Stimulated activated CD4-positive, alpha-beta T cell treated with anti-CD3 and anti-CD28 coated beads, Interleukin-4, amount 100 ng/mL, for 48 hours (primary cell): ENCODE measurements at regions not wholly inside any gene's neighbourhood (a gene's known extent, or its start where the extent isn't known, plus 50 kb on each side); places are given as distances from the start of the nearest gene placed in this dataset.

ENCODE experiments used
- DNase-seq, 2 donors: peaks; one replicate each; pipeline ENCODE4 v3.0.0-alpha.2; 2020; ENCODE audit warnings: low read depth in 2 of 2

DNA sequence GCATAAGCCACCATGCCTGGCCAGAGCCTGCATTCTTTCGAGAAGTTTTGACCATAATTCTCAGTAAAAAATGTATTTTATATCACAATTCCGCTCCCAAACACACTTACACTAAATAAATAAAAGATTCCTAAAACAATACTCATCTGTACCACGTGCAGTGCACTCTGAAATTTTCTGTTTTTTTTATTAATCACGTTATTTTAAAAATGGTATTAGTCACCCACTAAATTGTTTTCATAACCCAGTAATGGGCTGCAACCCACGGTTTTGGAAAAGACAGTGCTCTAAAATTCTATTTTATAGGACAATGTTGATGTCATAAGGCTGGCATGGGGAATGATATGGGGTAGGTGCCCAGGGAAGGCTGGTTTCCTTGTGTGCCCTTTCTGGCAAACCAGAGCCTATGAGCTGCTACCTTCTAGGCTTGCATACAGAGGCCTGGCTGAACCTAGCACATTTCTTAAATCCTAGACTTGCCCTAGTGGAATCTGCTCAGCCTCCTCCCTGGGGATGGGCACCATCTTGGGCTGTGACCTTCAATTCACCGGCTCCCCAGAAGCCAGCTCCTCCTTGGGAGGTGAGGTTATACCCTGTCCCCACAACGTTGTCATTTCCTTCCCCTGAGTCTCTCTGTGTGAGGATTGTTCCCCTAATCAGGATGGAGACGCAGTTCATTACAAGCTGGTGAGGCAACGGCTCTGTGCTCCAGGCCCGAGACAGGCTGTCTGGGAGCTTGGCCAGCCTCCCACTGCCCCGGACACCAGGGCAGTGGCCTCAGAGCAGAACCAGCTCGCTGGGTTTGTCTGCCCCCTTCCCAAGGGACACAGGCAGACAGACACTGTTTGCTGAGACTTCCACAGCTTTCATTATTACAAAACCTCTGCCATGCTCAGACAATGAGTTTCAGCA, 116.5 kb upstream of the NAV2 start:
- no peak for DNase-seq

DNA sequence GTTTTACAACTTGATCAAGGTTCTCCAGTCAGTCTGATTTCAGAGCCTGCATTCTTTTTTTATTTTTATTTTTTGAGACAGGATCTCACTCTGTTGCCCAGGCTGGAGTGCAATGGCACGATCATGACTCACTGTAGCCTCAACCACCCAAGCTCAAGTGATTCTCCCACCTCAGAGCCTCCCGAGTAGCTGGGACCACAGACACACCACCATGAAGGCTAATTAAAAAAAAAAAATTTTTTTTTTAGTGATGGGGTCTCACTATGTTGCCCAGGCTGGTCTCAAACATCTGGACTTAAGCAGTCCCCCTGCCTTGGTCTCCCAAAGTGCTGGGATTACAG, 117.2 kb upstream of the NAV2 start:
- no peak for DNase-seq

DNA sequence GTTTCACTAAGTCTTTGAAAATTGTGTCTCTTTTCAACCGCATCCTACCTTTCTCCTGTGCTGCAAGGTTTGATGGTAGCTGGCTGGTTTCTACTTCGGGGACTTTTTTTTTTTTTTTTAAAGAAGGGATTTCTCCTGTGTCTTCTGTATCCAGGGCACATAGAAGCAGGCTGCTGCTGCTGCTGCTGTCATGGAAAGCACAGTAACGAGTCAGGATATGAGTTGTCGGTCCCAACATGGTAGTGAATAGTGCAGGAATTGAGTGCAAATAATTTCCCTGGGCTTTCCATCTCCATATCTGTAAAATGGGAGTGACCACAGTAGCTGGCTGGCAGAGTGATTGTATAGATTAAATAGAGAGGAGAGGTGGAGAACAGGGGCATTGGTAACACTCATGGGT, 118.3 kb upstream of the NAV2 start:
- DNase-seq: no peak

DNA sequence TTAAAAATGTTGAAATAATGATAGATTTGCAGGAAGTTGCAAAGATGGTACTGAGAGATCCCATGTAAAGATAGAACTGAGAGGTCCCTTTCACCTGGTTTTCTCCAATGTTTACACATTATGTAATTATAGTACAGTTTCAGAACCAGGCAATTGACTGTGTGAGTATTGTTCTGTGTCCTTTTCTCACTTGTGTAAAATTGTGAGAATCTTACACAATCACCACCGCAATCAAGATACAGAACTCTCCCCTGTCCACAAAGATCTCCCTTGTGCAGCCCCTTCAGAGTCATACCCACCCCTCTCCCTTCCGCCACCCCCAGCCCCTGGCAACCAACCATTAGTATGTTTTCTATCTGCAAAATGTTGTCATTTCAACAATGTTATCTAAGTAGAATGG, 119.8 kb upstream of the NAV2 start:
- DNase-seq: no peak

DNA sequence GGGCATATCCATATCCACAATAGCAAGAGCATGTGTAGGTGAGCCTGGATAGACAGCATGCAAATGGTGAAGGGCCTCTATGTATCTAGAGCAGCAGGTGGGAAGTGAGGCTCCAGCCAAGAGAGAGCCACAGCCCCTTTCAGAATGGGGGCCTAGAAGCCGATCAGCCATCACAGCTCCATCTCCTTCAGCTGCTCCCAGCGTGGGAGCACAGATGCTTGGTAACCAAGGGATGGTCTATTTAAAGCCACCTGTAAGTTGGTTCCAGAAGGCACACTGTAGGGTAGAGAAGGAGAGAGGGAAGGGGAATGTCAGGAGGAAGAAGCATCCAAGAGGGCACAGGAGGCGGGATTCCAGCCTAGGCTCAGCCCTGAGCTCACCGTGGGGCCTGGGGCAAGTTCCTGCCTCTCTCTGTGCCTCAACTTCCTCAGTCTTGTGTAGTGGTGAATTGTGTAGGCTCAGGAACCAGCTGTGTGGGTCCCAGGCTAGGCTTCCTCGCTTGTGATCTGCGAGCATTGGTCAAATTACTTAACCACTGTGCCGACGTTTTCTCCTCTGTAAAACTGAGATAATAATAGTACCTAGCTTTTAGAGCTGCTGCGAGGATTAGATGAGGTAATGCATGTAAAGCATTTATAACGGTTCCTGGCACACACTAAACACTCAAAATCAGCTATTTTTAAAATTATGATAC, 122.9 kb upstream of the NAV2 start:
- no peak for DNase-seq

DNA sequence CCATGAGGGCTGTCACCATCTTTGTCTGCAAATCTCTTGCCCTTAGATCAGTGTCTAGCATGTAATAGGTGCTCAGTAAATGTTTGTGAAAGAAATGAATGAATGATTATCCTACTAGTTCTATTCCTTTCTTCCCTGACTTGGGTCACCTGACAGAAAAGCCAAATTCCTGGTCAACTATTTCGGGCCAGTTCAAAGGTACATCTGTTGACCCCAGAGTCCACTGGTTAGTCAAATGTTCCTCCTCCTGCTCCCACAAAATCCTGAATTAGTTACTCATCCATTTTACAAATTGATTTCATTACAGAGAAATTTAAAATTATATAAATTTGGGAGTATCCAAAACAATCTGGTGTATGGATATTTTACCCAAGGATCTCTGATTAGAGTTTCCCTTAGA, 124.7 kb upstream of the NAV2 start:
- no peak for DNase-seq

DNA sequence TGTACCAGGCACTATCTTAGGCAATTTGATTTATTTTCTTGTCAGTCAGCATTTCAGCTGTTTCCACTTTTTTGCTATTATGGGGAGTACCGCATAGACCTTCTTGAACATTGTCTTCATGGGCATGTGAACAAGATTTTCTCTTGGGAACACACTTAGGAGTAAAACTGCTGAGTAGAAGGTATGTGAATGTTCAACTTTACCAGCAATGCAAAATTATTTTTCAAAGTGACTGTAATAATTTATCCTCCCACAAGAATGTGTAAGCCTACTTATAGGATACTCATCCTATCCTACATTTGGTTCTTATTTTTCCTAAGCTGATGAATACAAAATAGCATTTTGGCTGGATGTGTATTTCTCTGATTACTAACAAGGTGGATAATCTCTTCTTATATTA, 132.0 kb upstream of the NAV2 start:
- no peak for DNase-seq

DNA sequence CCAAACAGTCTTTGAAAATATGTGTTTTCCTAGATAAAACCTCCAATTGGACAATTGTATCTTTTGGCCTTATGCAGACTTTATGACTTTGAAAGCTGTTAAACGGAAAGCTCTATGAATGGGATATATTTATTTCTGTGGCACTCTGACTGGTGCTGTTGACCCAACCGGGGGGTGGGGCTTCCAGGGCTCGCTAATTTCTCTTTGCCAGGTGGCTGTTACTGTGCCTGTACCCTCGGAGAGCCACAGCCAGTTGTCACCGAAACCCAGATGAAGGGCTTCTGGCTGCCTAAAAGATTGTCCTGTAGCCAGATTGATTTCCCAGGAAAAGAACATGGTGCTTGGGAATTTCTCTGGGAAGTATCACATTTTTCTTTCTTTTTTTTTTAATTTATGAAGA, 132.7 kb upstream of the NAV2 start:
- DNase-seq: no peak

DNA sequence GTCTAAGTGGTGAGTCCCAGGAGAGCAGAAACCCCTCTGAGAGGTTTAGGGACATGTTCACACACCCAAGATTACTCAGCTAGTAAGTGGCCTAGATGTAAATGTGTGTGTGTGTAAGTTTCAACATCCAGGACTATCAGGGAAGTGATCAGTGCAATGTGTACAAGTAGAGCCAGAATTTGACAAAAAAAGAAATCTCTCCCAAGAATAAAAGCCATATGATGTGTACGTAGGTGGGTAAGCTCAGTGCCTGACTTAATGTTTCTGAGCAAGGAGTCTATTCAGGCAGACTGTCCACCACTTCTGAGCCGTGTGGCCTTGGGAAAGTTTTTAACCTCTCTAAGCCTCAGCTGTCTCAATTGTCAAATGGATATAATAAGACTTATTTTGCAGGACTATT, 133.8 kb upstream of the NAV2 start:
- no peak for DNase-seq

DNA sequence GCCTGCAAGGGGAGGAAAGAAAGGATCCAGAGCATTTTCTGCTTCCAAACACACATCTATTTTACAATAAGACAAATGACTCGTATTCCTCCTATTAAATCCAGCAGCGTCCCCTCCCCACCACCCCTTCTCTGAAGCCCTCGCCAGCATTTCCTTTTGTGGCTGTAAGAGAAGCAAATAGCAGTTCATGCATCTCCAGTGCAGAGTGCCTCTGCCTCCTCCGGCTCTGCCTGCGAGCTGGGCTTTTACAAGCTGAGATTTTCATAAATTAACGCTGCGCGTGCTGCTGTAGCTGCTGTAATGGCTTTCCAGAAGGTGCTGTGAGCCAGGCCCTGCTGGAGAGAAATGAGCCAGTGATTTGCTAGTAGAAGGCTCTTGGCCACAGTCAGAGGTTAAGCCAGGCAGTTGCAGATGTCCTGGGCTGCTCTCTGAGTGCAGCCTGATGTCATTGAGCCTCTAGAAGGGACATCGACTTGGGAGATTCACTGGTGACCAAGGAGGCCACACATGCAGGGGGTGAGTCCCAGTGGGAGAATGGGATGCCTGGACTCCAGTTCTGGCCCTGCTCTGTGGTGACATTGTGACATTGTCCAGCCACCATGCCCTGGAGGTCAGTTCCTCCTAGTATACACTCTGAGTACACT, 134.5 kb upstream of the NAV2 start:
- DNase-seq: no peak

DNA sequence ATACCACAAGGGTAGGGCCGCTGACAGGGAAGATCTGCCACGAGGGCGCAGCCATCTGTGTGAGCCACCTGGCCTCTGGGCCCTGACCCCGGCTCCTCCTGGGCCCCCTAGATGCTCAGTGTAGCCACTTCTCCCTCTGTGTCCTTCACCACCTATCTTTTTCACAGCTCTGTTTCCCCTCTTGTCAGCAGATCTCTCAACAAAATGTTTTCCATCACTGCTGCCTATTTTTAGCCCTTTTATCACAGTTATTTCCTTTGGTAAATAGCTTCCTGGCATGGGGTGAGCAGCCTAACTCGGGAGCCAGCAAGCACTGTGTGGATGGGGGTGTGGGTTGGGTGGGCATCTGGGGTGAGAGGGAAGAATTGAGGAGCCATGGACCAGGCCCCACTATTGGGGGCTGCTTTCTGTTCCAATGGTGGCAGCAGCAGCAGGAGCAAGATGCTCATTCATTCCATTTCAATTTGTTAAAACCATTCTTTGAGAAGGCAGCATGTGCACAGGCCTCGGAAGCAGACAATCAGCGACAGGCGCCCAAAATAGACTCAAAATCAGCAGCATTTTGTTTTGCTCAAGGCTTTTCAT, 135.2 kb upstream of the NAV2 start:
- DNase-seq: no peak

DNA sequence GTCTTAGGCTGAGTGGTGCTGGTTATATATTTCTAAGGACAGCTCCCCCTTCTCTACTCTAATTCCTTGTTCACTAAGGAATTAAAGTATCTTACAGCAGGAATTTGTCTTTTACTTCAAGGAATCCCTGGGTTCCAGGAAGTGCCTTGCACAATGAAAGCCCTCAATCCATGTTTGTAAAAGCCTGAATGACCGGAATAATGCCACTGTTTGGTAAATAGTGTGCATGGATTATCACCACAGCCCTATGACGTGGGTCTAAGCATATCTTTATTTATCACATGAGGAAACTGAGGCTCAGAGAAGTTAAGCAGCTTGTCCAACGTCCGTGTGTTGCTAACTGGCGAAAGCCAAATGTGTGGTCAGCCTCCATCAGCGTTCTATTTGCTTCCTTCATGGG, 135.7 kb upstream of the NAV2 start:
- no peak for DNase-seq

DNA sequence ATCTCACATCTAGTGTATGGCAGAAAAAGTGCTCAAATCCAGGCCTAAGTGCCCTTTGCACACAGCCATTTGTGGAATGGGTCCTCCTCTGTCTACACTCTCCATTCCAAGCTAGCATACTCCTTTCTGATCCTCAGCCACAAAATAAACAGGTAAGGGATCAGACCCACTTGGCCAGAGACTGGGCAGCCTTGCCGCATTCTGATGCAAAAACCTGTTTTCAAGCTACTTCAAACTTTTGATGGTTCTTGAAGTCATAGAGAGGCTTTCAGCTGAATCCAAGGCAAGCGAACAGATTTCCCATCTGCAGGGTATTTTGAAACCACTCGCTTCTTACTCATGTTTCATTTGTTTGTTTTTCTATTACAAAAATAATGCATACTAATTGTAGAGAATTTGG, 136.6 kb upstream of the NAV2 start:
- DNase-seq: no peak

DNA sequence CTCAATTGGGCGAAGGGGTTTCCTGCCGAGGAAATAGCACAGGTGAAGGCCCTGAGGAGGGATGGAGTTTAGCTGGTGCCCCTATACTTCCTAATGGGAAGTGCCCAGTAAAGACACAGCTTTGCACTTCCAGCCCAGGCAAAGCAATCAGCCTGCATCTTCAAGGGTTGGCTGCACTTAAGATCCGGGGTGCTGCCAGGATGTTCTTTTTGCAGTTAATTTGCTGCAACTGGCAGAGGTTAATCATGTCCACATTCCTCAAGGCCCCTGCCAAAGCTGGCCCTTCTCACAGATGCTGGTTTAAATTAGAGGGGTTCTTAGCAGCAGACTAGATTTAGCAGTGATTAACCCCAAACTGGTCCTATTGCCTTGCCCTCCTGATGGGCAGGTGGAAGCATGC, 137.7 kb upstream of the NAV2 start:
- DNase-seq: no peak

DNA sequence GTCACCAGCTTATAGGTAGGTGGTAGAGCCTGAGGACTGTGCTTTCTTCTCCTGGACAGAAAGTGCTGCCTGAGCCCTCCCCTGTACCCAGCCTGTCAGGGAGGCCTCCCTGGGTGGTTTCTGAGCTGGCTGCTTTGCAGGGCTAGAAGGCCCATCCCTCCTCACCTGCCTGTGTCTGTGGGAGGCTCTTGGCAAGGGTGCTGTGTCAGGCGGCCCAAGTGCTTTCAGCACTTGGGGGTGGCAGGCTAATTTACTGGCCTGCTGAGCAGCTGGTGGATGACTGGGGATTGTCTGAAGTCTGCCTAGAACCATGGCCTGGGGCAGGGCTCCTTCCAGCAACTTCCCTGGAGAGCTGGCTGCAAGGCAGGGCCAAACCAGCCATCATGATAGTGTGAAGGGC, 139.0 kb upstream of the NAV2 start:
- no peak for DNase-seq

DNA sequence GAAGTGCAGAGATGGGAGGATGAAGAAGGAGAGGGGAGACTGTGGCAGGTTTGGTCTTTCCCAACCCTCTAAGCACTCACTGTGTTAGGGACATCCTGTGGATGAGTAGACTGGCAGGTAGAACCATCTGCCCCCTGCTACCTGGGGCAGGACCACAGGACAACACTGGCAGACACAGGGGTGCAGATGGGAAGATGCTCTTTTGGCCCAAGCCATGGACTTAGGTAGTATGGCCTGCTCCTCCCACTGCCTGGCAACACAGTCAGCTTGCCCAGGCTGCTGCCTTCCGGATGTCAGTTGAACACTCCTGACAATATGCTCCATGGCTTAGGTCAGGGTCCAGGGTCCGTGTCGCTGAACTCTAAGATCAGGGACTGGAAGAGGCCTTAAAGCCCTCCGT, 140.7 kb upstream of the NAV2 start:
- DNase-seq: no peak

DNA sequence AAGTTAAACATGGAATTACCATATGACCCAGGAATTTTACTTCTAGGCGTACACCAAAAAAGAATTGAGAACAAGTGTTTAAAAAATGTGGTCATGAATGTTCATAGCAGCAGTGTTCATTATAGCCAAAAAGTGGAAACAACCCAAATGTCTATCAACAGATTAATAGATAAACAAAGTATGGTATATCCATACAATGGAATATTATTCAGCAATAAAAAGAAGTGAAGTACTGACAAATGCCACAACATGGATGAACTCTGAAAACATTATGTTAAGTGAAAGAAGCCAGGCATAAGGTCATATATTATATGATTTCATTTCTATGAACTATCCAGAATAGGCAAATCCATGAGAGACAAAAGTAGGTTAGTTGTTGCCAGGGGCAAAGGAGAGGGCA, 141.7 kb upstream of the NAV2 start:
- no peak for DNase-seq

DNA sequence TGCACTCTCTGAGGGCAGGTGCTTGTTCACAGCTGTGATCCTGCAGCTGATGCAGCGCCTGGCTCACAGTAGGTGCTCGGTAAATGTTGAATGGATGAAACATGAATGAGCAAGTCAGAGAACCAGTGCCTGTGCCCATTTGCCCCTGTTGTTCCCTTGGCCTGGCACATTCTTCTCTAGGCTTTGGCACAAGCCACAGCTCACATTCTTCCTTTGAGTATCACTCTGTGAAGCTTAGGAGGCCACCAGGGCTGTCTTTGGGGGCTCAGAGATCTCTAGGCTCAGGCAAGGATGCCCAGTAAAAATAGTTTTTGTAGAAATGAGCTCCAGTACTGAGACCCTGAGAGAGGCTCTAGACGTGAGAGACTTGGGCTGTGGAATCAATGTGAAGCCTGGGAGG, 144.6 kb upstream of the NAV2 start:
- DNase-seq: no peak

DNA sequence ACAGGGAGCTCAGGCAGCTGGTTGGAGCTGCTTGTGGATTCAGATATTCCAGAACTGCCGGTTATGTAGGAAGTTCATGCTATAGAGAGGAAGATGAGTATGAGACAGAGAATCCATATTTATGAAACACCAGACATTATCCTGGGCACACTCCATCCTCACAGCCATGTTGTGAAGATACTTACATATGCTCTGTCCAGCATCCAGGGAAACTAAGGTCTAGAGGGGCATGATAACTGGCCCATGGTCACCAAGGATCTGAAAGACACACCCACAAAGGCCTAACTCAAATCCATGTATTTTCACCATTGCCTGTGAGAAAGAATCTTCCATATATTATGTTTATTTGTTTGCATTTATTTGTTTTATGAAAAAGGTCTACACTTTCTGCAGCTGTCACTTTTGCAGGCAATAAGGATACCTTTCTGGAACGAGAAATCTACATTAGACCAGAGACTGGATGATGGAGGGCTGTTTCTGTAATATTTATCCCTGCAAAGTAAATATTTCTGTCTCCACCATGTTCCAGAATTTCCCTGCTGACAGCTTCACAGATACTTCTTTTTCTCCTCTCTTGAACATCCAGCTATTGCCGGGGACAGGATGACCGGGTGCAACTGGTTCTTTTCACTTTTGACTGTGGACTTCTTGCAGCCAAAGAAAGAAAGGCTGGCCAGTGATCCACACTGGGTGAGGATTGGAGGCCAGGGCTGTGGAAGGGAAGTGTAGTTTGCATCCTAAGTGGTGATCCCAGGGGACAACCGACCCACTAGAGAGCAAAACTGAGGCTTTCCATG, 145.9 kb upstream of the NAV2 start:
- no peak for DNase-seq

DNA sequence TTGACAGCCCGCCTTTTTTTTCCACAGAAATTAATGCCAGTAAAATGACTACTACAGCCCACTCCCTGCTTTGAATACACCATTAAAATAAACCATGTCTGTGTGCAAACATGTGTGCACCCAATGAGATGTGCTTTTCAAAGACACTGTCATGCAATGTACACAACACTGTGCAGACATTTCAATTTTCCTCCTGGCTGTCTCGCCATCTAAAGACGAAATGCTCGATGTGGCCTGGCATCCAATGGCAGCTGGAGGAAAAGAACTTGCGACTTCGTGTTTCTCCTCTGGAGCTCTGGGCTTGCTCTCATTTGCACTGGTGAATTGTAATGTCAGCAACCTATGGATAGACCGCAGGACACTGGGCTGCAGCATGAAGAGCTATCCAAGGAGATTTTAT, 147.0 kb upstream of the NAV2 start:
- no peak for DNase-seq

DNA sequence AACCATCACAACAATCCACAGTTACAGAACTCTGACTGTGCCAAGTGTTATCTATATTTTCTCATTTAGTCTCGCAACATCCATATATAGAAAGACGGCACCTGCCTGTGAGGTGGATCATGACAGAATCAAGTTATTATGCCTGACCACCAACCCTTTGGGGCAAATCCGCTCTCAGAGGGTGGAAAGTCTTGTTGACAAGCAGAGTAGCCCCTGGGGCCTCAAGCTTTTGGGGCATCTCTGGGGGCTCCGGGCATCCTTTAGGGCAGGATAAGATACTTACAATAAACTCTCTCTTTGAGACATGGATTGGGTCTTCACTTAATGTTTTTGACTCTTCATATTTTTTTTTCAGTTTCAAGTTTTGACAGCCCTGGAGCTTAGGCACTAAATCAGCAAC, 150.5 kb upstream of the NAV2 start:
- no peak for DNase-seq

DNA sequence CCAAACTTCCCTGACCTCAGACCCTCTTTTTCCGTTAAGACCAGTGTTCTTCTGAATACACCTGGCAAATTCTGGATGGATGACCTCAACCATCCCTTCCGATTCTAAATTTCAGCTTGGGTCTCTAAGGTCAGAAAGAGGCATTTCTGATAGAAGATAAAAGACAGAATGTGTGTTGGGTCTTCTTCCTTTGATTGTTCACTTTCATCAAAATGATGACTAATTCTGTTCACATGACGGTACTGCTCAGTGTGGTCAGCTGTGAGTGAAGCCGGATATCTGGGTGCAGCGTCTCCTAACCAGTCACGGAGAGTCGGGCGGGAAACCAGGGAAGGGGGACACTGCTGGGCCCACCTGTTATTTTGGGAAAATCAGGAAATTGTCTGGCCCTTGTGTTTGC, 151.6 kb upstream of the NAV2 start:
- DNase-seq: no peak
